ENCODE measurements at regions not wholly inside any gene's neighbourhood (a gene's known extent, or its start where the extent isn't known, plus 50 kb on each side); places are given as distances from the start of the nearest gene placed in this dataset.

DNA sequence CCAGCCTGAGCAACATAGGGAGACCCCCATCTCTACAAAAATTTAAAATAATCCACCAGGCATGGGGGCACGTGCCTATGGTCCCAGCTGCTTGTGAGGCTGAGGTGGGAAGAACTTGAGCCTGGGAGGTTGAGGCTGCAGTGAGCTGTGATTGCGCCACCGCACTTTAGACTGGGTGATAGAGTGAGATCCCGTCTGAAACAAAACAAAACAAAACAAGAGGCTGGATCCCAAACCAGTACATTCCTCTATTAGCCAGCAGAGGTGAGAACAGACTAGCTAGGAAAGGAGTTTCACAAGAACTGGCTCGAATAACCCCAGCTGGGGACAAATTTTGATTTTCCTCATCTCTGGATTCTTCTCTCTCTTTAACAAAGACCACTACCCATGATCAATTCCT is 366.7 kb upstream of the ZFHX3 start:
- DNase-seq (ENCODE audit: low read depth, low spot score) = no peak
- CTCF ChIA-PET = no interaction called here

DNA sequence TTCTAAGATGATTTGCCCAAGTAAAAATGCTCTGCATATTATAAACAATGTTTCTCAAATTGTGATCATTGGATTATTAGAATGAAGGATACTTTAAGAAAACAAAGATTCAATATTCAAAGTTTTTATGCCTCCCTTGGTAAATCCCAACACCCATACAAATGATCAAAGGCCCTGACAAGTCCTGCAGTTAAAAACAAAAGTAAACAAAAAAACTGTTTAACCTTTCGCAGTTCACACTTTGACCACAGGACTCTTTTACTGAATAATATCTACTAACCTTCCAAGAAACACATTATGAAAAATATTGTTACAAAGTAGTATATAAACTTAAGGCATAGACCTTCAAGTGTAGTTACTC is 365.9 kb upstream of the ZFHX3 start:
- DNase-seq (ENCODE audit: low read depth, low spot score) = no peak
- CTCF ChIA-PET = no interaction called here
- TF ChIP-seq, protein P1, sequence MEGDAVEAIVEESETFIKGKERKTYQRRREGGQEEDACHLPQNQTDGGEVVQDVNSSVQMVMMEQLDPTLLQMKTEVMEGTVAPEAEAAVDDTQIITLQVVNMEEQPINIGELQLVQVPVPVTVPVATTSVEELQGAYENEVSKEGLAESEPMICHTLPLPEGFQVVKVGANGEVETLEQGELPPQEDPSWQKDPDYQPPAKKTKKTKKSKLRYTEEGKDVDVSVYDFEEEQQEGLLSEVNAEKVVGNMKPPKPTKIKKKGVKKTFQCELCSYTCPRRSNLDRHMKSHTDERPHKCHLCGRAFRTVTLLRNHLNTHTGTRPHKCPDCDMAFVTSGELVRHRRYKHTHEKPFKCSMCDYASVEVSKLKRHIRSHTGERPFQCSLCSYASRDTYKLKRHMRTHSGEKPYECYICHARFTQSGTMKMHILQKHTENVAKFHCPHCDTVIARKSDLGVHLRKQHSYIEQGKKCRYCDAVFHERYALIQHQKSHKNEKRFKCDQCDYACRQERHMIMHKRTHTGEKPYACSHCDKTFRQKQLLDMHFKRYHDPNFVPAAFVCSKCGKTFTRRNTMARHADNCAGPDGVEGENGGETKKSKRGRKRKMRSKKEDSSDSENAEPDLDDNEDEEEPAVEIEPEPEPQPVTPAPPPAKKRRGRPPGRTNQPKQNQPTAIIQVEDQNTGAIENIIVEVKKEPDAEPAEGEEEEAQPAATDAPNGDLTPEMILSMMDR (IDR thresholded peaks at IDR 0.05; ENCODE audit: insufficient read depth, low read length, missing control alignments) = no peak
- POLR2A ChIA-PET = no interaction called here
- no peak overlapping the region for H3K4me3 ChIP-seq (ENCODE audit: low read depth, low read length)

More for the DNA sequence above, 366.7 kb upstream of the ZFHX3 start:
- TF ChIP-seq, protein P1 (IDR thresholded peaks at IDR 0.05; ENCODE audit: insufficient read depth, low read length, missing control alignments) = no peak
- H3K4me3 ChIP-seq (ENCODE audit: low read depth, low read length) = no peak overlapping the region
- POLR2A ChIA-PET = no interaction called here

GRCh38 chr16:73413091-73413829 is 365.3 kb upstream of the ZFHX3 start:
- H3K4me3 ChIP-seq (ENCODE audit: low read depth, low read length) = no peak overlapping the region
- no peak for DNase-seq (ENCODE audit: low read depth, low spot score)
- ChIA-PET POLR2A (no interaction called here), CTCF (no interaction called here)
- TF ChIP-seq, protein P1 (IDR thresholded peaks at IDR 0.05; ENCODE audit: insufficient read depth, low read length, missing control alignments) = no peak

GRCh38 chr16:73412416-73412815 is 364.5 kb upstream of the ZFHX3 start:
- H3K4me3 ChIP-seq (ENCODE audit: low read depth, low read length) = no peak overlapping the region
- no peak for DNase-seq (ENCODE audit: low read depth, low spot score)
- TF ChIP-seq, protein P1 (IDR thresholded peaks at IDR 0.05; ENCODE audit: insufficient read depth, low read length, missing control alignments) = no peak
- ChIA-PET POLR2A (no interaction called here), CTCF (no interaction called here)

GRCh38 chr16:73408716-73409115 is 360.8 kb upstream of the ZFHX3 start:
- TF ChIP-seq, protein P1 (IDR thresholded peaks at IDR 0.05; ENCODE audit: insufficient read depth, low read length, missing control alignments) = no peak
- DNase-seq (ENCODE audit: low read depth, low spot score) = no peak
- ChIA-PET CTCF (no interaction called here), POLR2A (no interaction called here)
- no peak overlapping the region for H3K4me3 ChIP-seq (ENCODE audit: low read depth, low read length)

DNA sequence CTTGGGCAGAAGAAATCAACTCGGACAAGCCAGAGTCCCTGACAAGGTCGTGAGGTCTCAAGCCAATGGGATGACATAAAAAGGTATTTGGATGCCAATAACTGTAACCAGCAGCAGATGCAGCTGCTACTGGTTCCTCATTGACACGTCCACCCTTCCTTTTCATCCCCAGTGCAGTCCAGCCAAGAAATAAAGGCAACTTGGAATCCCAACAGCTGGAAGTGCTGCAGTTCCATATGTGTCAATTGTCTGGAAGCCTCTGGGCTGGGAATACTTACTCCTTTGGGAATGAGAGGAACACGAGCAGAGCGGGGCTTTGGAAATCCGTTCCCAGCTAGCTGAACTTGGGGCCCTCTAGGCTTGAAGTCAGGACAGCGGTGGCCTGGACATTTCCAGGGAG is 360.4 kb upstream of the ZFHX3 start:
- H3K4me3 ChIP-seq (ENCODE audit: low read depth, low read length) = no peak overlapping the region
- no peak for DNase-seq (ENCODE audit: low read depth, low spot score)
- ChIA-PET POLR2A (no interaction called here), CTCF (no interaction called here)
- TF ChIP-seq, protein P1 (IDR thresholded peaks at IDR 0.05; ENCODE audit: insufficient read depth, low read length, missing control alignments) = no peak

Measured in AG04449 (cell line).